Skin epidermis (tissue), 12 donors: ENCODE measurements at regions not wholly inside any gene's neighbourhood (a gene's known extent, or its start where the extent isn't known, plus 50 kb on each side); places are given as distances from the start of the nearest gene placed in this dataset.
"Not testable (repeated sequence)": the region's sequence is repeated elsewhere in the genome, so short reads cannot be mapped to it uniquely, and the experiment has no call there.

Experiments used
- H3K27ac ChIP-seq, 21 experiments: fragments of 200-600 bp; sonication (generic) in 11 of 21; one replicate each; pipeline ENCODE4 v1.5.0; 2020; ENCODE audit warnings: mild to moderate bottlenecking in 3 of 21, inconsistent platforms in 2 of 21, moderate library complexity in 2 of 21
- H3K4me3 ChIP-seq, 7 experiments: fragments of 200-600 bp; sonication (generic) in 2 of 7; one replicate each; pipeline ENCODE4 v1.5.0; 2020; ENCODE audit warnings: inconsistent platforms in 2 of 7, mild to moderate bottlenecking in 2 of 7, moderate library complexity in 1 of 7

DNA sequence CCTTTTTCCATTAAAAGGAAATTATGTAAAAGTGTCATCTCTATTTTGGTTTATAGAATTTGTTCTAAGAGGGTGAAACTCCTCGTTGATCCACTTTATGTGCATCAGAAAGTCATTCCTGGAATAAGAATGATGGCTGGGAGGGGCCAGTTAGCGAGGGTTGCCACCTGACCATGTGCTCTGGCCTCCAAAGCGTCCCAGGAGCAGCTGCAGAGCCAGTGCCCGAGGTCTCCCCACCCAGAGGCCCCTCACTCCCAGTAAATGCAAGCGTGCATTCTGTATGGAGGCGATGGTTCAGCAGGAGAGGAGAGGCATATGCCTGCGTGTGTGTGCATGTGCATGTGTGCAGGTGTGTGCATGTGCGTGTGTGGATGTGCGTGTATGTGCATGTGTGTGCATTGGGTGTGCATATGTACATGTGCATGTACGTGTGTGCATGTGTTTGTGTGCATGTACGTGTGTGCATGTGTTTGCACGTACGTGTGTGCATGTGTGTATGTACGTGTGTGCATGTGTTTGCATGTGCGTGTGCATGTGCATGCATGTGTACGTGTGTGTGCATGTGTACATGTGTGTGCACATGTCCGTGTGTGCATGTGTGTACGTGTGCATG, 345.8 kb downstream of the TEX29 start:
- Histone ChIP-seq H3K27ac (no peak overlapping the region), H3K4me3 (no peak overlapping the region)

DNA sequence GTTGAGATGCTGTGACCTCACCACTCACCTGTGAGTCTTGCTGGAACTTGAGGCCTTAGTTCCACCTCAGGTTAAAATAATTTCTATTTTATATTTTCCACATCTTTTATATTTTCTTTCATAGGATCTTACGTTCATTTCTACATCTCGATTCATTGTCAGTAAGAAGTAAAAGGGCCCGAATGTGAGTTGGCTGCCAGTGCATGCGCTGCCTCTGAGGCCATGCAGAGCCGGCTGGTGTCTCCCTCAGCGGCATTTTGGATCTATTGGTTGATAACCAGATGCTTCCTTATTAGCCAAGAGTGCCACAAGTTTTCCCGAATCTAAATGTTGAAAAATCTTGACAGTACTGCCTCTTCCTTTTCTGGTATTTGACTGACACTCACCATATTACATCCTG, 347.3 kb downstream of the TEX29 start:
- Histone ChIP-seq H3K27ac (no peak overlapping the region), H3K4me3 (no peak overlapping the region)

DNA sequence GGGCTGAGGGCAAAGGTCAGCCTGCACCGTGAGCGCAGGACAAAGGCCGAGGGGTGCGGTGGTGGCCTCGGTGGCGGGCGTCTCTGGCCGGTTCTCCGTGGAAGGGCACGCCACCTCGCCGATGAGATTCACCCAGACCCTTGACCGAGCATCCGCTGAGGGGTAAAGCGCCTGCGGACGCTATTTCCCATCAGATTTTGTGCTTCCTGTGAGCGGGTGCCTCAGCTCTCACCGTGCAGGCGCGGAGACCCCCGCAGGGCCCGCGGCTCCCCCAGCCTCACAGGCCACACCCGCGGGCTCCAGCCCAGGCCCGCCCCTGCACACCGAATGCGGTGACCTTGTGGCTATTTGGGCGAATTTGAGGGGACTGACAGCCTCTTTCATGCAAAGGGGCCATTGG, 348.0 kb downstream of the TEX29 start:
- Histone ChIP-seq H3K4me3 (no peak overlapping the region), H3K27ac (no peak overlapping the region)

DNA sequence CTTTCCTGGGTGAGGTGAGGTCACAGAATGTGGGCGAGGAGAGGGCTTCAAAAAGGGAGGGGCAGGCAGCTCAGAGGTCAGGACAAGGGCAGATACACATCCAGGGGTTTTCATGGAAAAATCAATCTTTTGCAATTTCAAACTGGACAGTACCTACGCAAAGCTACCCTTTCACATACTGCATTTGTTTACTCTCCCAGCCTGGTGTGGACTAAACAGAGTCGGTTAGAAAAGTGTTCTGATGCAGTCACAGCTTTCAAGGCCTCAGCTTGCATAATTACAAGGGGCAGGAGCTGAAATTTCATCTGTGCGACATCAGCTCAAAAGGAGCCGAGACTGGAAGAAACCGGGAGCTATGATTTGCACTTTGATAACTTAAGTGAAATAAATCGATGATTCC, 351.8 kb downstream of the TEX29 start:
- not testable (repeated sequence) for H3K4me3 ChIP-seq, H3K27ac ChIP-seq

DNA sequence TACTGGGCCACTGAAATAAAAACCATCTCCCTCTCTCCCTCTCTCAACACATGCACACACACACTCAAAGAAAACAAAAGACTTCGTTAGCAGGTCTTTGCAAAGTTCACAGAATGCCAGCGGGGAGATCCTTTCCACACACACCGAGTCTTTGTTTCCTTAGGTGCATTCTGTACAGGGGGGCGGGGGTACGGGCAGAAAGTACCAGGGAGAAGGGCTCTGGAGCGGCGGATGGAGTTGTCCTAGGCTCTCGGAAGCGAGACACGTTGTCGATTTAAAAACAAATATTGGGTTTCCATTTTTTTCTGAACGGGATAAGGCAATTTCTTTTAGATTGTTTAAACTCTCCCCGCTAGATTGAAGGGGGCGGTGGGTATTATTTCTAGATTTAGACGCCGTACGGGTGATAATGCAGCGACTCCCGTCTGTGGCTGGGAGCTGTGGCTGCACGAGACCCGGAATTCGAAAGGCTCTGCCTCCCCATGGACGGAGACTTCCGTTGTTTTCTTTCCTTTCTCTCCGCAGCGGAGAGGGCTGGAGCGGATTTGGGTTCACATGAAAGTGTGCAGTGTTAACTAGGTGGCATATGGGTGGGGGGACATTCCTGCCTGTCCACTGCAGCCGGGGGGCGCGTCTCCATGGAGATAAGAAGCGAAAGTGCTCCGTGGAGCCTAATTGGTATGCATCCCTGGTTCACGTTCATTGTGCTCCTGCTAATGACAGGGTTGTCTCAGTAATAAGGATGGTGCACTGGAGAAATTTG, 357.9 kb downstream of the TEX29 start:
- not testable (repeated sequence) for H3K4me3 ChIP-seq, H3K27ac ChIP-seq

DNA sequence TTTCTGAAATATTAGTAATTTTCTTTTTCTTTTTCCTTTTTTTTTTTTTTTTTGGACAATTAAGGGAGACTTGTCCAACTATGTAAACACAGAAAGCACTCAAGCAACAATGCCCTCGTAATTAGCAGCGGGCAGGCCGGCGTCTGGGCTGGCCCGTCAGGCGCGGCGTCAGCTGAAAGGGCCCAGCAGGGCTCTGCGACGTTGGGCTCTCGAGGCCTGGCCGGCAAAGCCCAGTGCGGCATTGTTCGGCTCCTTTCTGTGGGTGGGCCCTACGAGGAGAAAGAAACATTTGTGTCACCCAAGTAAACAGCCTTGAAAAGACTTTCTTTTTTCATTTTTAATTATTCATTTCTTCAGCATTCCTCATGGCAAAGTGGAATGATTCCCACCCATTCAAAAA, 359.2 kb downstream of the TEX29 start:
- not testable (repeated sequence) for H3K27ac ChIP-seq, H3K4me3 ChIP-seq

DNA sequence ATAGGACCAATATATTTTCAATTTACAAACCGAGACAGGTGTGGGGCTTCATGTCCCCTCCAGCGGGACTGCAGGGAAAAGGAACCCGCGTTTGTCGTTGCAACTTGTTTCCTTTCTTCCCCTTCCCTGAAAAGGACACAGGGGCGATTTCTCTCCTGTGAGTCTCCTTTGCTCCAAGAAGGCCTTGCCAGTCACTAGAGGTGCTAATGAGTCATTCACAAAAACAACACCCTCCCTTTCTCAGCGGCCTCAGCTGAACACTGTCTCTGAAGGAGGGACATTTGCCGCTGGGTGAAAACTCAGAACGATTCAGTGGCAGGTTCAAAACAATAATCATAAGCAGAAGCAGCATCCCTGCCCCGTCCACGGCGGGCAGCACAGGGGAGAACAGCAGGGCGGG, 359.7 kb downstream of the TEX29 start:
- not testable (repeated sequence) for H3K27ac ChIP-seq, H3K4me3 ChIP-seq

DNA sequence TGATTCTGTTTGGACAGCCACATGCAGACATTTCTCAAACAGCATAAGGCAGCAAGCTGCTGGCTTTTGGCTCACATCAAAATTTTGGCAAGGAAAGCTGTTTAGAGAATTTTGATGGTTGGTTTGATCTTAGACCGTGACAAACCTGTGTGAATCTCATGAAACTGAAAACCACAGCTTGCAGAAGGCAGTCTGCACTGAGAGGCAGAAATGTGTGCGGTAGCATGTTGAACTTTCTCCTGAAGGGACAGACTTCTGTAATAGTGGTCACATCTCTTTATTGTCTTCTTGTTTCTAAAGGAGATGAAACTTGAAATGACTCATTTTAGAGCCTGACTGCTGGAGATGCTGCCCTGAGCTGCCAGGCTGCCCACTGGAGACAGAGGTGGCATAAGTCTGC, 371.6 kb downstream of the TEX29 start:
- not testable (repeated sequence) for H3K4me3 ChIP-seq

DNA sequence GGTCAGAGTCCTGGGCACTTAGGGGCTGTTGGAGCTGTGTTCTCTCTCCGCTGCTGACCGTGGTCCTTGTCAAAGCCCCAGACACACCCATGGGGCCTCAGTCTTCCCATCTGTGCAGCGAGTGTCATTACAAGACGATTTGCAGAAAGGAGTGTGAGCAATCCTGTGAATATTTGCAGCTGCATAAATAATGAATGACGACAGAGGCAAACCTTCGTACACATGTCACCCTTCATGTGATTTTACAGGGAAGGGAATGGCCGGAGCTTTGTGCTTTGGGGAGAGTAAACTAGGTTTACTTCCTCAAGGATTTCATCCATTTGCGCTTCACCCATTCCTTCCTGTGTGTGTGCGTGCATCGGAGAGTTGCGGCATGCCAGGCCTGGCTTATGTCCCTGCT, 370.8 kb upstream of the SOX1 start:
- H3K27ac ChIP-seq, H3K4me3 ChIP-seq: not testable (repeated sequence)

More for the DNA sequence above, 371.6 kb downstream of the TEX29 start:
- not testable (repeated sequence) for H3K27ac ChIP-seq

DNA sequence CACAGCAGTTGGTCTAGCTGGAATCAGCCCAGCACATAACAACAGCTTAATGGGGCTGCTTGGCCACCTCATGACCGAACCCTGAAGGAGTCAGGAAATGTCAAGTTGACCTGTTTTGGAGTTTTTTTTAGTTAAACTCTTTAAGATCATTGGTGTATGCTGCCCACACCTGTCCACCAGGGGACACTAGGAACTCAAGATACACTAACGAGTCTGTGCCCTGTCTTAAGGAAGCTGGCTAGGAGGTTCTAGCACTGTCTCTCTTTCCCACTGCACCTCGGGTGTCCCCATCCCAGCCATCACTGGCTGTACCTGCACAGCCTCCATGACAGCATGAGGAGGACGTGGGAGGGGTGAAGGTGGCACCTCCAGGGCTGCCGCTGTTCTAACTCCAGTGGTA, 364.9 kb upstream of the SOX1 start:
- H3K27ac ChIP-seq, H3K4me3 ChIP-seq: not testable (repeated sequence)
